AG09309 (cell line): ENCODE measurements at regions not wholly inside any gene's neighbourhood (a gene's known extent, or its start where the extent isn't known, plus 50 kb on each side); places are given as distances from the start of the nearest gene placed in this dataset.

ENCODE experiments used
- DNase-seq: peaks from one replicate; pipeline ENCODE4 v3.0.0-alpha.2; 2010; ENCODE audit warnings: low read depth
- H3K4me3 ChIP-seq: 2 replicates; pipeline ENCODE4 v1.5.1; 2011; ENCODE audit warnings: mild to moderate bottlenecking, low read depth, low read length, moderate library complexity; ENCODE audit not compliant: control insufficient read depth
- CTCF ChIP-seq: IDR thresholded peaks from 2 replicates; pipeline ENCODE4 v1.5.1; 2011; ENCODE audit warnings: mild to moderate bottlenecking, low read depth, low read length, inconsistent platforms; ENCODE audit not compliant: insufficient read depth, control insufficient read depth; ENCODE audit errors: missing control alignments

DNA sequence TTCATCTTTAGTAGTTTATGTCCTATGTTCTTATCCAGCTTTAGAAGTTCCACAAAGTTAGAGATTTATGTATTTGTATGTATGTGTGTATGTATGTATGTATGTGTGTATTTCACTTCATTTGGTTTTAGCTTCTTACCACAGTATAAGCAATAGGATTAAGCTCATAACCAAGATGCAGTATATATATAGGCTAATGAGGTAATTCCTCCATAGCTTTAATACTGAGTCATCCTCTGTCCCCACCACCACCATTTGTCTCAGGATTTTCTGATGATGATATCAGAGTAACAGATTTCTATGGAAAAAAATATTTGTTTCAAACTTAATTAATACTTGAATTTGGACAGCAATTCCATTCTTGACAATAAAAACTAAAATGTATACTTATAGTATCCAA is 159.2 kb downstream of the SOX11 start:
- no peak overlapping the region for H3K4me3 ChIP-seq
- no peak for DNase-seq
- TF ChIP-seq CTCF: no peak

DNA sequence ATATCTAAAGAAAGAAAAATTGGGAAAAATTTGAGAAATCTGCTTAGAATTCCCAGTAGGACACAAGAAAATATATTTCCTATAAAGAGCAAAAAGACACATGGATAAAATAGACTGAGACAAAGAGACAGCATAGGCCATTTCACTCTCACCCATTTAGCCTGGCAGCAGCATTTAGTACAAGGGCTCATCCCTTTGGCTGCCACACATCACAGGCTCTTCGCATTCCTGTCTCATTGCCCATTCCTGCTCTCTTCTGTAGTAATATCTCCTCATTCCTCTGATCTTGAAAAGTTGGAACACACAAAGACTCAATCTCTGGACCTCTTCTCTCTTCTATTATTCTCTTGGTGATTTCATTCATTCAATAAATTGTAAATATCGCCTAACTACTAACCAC is 162.6 kb downstream of the SOX11 start:
- TF ChIP-seq CTCF: no peak
- H3K4me3 ChIP-seq: no peak overlapping the region
- no peak for DNase-seq

- no peak overlapping the region for H3K4me3 ChIP-seq
- TF ChIP-seq CTCF: no peak
- no peak for DNase-seq
Measured at GRCh38 chr2:5867056-5867455, 174.9 kb downstream of the SOX11 start.

DNA sequence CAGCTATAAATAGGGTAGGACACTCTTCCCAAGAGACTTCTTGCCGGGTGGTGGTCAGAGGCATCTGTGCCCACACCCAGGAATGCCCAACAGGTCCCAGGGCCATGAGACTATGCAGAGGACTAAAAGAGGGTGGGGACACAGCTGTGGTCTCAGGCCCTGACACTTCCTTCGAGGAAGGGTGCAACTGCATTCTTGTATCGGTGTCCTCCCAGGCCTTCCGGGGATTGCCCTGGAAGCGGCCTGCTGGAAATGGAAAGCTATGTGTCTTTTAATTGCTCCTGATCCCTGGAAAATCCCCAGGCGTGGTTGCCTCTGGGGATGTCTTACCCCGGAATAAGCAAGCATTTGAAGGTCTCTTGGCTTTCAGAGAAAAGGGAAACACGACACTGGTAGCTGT is 176.7 kb downstream of the SOX11 start:
- no peak overlapping the region for H3K4me3 ChIP-seq
- no peak for TF ChIP-seq CTCF
- no peak for DNase-seq

- TF ChIP-seq CTCF: no peak
- H3K4me3 ChIP-seq: no peak overlapping the region
- no peak for DNase-seq
Measured at GRCh38 chr2:5869936-5870335, 177.8 kb downstream of the SOX11 start.

DNA sequence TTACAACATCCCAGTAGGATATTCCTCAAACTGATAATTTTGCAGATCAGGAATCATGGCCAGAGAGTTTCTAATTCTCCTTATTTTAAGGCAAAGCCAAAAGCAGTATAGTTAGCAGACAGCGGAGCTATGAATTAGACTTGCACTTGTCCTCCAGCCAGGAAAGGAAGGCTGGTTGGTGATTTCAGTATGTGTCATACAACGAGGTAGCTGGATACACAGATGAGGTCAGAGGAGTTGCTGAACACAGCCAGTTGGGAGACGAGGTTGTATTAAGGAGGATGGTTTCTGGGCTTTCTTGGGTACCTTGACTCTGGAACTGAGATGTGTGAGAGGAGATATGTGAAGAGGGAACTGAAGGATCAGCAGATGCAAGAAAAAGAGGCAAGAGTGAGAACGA is 185.2 kb downstream of the SOX11 start:
- no peak for TF ChIP-seq CTCF
- DNase-seq: no peak
- H3K4me3 ChIP-seq: no peak overlapping the region

DNA sequence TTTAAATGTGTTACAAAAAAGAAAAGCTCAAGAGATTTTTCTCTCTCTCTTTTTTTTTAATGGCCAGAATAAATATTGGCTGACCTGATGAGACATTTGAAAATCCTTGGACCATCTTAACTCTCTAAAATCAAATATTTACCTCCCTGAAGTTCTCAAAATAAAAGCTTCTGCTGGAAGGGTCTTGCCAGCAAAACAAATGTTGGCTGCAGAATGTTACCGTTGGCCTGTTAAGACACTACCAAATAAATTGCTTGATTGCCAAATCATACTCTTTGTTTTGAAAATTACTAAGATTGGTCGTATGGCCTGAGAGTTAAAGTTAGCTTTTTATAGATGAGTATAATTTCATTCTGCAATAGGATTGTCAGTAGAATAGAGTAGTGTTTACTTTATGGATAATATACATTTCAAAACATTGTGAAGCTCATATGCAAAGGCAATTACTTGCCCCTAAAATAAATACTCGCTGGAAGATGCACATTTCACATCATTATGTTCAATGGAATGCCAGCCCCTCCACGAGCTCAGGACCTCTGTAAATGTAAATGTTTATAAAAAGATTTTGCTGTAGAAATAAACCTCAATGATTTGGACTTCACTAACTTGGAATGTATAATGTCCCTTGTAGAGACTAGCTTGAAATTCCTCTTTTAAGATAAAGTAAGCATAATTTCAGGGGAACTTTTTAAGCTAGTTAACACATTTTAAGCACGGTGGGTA is 193.4 kb downstream of the SOX11 start:
- H3K4me3 ChIP-seq: no peak overlapping the region
- DNase-seq: no peak
- TF ChIP-seq CTCF: no peak
